Activated CD8-positive, alpha-beta T cell treated with anti-CD3 and anti-CD28 coated beads for 36 hours (primary cell): ENCODE measurements at regions not wholly inside any gene's neighbourhood (a gene's known extent, or its start where the extent isn't known, plus 50 kb on each side); places are given as distances from the start of the nearest gene placed in this dataset.

Experiments used
- ATAC-seq: fragments of 200-7000 bp; cut with Tn5 transposase; one replicate; pipeline ENCODE4 v1.10.0; 2021; ENCODE audit warnings: mild to moderate bottlenecking, moderate library complexity
- CTCF ChIA-PET: fragments of 350-600 bp; sonication (Branson Sonifier 250); formaldehyde crosslinking; loops from one replicate; lab custom pipeline; 2021; ENCODE audit warnings: antibody characterized with exemption; lab: Charles Lee
- POLR2A ChIA-PET: fragments of 350-600 bp; sonication (Branson Sonifier 250); formaldehyde crosslinking; loops from one replicate; lab custom pipeline; 2021; ENCODE audit warnings: antibody characterized with exemption; lab: Charles Lee
- DNase-seq: peaks from one replicate; pipeline ENCODE4 v3.0.0-alpha.2; 2020
- H3K27ac Mint-ChIP-seq: one replicate; pipeline ENCODE4 v1.8.0; 2021; ENCODE audit warnings: mild to moderate bottlenecking, mixed read lengths
- H3K27me3 Mint-ChIP-seq: one replicate; pipeline ENCODE4 v1.8.0; 2021; ENCODE audit warnings: mixed read lengths
- H3K36me3 Mint-ChIP-seq: one replicate; pipeline ENCODE4 v1.8.0; 2021; ENCODE audit warnings: low read depth, mixed read lengths
- H3K4me1 Mint-ChIP-seq: one replicate; pipeline ENCODE4 v1.8.0; 2021; ENCODE audit warnings: low read depth, mixed read lengths
- H3K4me3 Mint-ChIP-seq: one replicate; pipeline ENCODE4 v1.8.0; 2021; ENCODE audit warnings: mild to moderate bottlenecking, moderate library complexity, mixed read lengths
- H3K9me3 Mint-ChIP-seq: one replicate; pipeline ENCODE4 v1.8.0; 2021; ENCODE audit warnings: mixed read lengths
- intact Hi-C: fragments of 100-400 bp; cut with micrococcal nuclease; formaldehyde crosslinking; loops from one replicate; pipeline ENCODE4 v1.10.0; 2022
- TF ChIP-seq, protein P1 (sequence below): fragments of 200-600 bp; IDR thresholded peaks from one replicate; pipeline ENCODE4 v1.8.0; 2022; ENCODE audit warnings: antibody characterized with exemption, mild to moderate bottlenecking

DNA sequence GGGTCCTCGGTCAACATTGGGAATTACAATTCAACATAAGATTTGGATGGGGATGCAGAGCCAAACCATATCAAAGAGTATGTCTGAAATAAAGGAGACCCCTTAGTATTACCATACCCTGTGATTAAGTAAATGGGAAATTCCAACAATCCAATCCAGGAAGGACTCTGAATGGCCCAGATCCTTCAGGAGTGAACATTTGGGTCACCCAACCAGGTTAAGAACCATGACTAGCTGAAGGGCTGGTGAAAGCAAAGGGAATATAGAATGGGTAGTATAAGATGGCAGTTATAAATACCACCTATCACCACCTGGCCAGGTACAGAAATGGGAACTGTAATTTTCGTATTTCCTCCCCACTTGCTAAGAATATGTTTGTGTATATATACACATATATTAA, 114.4 kb upstream of the CCDC196 start:
- Mint-ChIP-seq H3K9me3 (no peaks in the 10 kb centered on the region), H3K36me3 (no peaks in the 10 kb centered on the region), H3K4me3 (no peak overlapping the region), H3K27ac (no peak overlapping the region), H3K27me3 (no peaks in the 10 kb centered on the region), H3K4me1 (no peaks in the 10 kb centered on the region)
- ChIA-PET CTCF (no interaction called here), POLR2A (no interaction called here)
- intact Hi-C loops, result no loop called here
- ATAC-seq, result no peak
- DNase-seq, result no peak
- TF ChIP-seq, protein P1, sequence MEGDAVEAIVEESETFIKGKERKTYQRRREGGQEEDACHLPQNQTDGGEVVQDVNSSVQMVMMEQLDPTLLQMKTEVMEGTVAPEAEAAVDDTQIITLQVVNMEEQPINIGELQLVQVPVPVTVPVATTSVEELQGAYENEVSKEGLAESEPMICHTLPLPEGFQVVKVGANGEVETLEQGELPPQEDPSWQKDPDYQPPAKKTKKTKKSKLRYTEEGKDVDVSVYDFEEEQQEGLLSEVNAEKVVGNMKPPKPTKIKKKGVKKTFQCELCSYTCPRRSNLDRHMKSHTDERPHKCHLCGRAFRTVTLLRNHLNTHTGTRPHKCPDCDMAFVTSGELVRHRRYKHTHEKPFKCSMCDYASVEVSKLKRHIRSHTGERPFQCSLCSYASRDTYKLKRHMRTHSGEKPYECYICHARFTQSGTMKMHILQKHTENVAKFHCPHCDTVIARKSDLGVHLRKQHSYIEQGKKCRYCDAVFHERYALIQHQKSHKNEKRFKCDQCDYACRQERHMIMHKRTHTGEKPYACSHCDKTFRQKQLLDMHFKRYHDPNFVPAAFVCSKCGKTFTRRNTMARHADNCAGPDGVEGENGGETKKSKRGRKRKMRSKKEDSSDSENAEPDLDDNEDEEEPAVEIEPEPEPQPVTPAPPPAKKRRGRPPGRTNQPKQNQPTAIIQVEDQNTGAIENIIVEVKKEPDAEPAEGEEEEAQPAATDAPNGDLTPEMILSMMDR, result no peak

DNA sequence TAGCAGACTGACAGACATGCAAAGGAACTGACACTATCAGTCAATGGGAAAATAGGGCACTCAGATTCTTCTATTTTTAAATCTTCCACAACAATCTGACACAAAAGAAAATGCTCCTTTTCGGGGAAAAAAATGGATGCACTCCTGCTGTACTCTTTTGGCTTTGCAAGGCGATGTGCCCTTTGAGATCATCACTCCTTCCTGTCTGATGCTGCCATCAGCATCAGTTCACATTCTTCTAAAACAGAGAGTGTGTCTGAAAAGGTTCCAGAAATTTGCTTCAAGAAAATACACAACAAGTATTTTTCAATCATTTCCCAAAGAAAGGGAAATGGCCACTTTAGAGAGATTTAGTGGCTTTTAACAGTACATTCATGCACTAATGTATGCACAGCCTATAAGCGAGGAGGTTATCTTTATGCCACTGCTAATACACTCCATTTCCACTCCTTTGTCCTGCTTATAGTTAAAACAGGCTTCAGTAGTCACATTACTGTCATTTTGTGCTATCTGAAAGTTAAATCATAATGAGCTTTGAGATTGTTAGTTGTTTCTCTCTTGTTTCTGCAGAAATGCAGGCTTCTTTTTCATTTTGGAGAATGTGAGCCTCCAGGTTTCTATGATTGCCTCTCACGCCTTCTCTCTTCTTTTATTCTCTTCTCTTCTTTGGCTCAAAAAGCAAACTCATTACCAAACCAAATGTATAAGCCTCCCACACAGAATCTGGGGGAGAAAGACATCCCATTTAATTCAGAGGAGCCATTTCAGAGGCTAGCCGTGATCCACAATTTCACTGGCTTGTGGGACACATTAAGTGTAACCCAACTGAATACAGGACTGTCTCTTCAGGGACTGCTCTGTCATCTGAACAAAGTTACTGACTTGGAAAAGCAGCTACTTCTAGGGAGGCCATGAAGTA, 110.9 kb upstream of the CCDC196 start:
- intact Hi-C loops, result no loop called here
- no peak overlapping the region for H3K27ac Mint-ChIP-seq
- no peaks in the 10 kb centered on the region for H3K9me3 Mint-ChIP-seq
- ATAC-seq (no peak), DNase-seq (no peak)
- no peaks in the 10 kb centered on the region for H3K4me1 Mint-ChIP-seq
- CTCF ChIA-PET, result interaction anchor here (0.7 kb wide), 1 partner anchor 16 kb away, joined by 3 read pairs; no protein-coding TSS in a partner anchor
- H3K27me3 Mint-ChIP-seq, result no peaks in the 10 kb centered on the region
- POLR2A ChIA-PET, result no interaction called here
- no peaks in the 10 kb centered on the region for H3K36me3 Mint-ChIP-seq
- TF ChIP-seq, protein P1, result no peak
- H3K4me3 Mint-ChIP-seq, result no peak overlapping the region

DNA sequence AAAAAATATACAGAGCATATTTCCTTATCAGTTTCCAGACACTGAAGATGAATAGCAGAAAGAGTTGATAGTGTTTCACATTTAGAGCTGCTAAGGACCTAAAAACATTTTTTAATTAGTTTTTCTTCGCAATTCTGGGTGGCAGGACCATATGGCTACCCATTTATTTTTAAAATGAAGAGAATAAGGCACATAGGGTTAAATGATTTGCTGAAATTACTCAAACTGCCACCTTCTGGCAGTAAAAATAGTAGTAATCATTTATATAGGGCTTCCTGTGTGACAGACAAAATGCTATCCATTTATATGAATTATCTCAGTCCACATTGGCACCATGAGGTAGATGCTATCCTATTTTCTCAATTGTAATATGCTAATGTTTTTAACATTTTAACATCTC, 108.6 kb upstream of the CCDC196 start:
- ChIA-PET CTCF (interaction anchor here (5.1 kb wide), 1 partner anchor 18 kb away, joined by 14 read pairs; no protein-coding TSS in a partner anchor), POLR2A (interaction anchor here (1.0 kb wide), 1 partner anchor 10 kb away, joined by 4 read pairs; no protein-coding TSS in a partner anchor)
- Mint-ChIP-seq H3K4me1 (no peaks in the 10 kb centered on the region), H3K27me3 (no peaks in the 10 kb centered on the region), H3K36me3 (no peaks in the 10 kb centered on the region), H3K27ac (no peak overlapping the region), H3K4me3 (no peak overlapping the region), H3K9me3 (no peaks in the 10 kb centered on the region)
- ATAC-seq (no peak), DNase-seq (no peak)
- intact Hi-C loops, result no loop called here
- TF ChIP-seq, protein P1, result no peak

DNA sequence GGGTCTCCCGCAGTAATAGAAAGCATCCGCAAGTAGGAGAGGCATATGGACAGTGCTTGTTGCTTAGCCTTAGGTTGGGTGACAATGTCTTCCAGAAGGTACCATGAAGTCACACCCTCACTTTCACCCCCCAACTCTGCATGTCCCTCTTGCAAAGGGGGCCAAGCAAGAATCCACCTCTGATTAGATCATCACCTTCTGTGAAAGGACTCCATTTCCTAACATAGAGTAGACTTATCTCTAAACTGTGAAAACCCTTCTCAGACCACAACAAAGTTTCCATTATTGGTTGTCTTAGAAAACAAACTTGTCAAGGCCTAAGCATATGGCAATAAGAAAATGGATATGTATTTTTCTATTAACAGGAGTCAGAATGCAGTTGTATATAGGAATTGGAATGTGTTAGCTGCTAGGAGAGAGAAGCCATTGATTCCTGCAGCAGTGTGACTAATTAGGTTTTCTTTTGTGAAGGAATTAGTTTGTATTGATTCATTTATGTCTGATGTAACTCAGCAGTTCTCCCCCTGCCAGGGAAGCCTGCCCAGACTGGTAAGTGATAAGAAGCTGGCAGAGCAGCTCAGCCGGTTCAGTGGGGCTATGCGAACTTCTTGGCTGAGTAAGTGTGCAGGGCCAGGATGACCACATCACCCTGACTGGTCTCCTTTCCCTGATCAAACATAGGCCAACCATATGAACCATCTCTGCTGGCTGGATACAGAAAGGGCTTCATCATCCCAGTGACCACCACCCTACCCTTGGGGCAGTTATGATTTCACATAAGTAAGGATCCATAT, 107.3 kb upstream of the CCDC196 start:
- H3K4me3 Mint-ChIP-seq, result no peak overlapping the region
- ChIA-PET POLR2A (no interaction called here), CTCF (interaction anchor here (0.8 to 5.1 kb wide), 2 partner anchors 16 to 19 kb away, joined by 3 to 14 read pairs; no protein-coding TSS in a partner anchor)
- no peak for DNase-seq
- H3K9me3 Mint-ChIP-seq, result no peaks in the 10 kb centered on the region
- no peak for ATAC-seq
- TF ChIP-seq, protein P1, result no peak
- intact Hi-C loops, result no loop called here
- no peaks in the 10 kb centered on the region for H3K27me3 Mint-ChIP-seq
- H3K4me1 Mint-ChIP-seq, result no peaks in the 10 kb centered on the region
- no peaks in the 10 kb centered on the region for H3K36me3 Mint-ChIP-seq
- H3K27ac Mint-ChIP-seq, result no peak overlapping the region
